A673 (cell line): ENCODE measurements at regions not wholly inside any gene's neighbourhood (a gene's known extent, or its start where the extent isn't known, plus 50 kb on each side); places are given as distances from the start of the nearest gene placed in this dataset.

ENCODE experiments used
- EZH2 ChIP-seq: fragments of 200-600 bp; sonication (generic); IDR thresholded peaks from 2 replicates; pipeline ENCODE4 v1.6.1; 2017; ENCODE audit warnings: borderline replicate concordance, low read depth, mild to moderate bottlenecking, mixed read lengths, antibody characterized with exemption, low read length; ENCODE audit not compliant: poor library complexity, severe bottlenecking
- TF ChIP-seq, protein P1 (sequence below): fragments of 300-800, 200-600 bp; sonication (generic); conservative IDR thresholded peaks from 2 replicates; pipeline ENCODE4 v1.5.1; 2017; ENCODE audit warnings: low read depth, mild to moderate bottlenecking, antibody characterized with exemption, low read length, moderate library complexity, mixed read lengths

DNA sequence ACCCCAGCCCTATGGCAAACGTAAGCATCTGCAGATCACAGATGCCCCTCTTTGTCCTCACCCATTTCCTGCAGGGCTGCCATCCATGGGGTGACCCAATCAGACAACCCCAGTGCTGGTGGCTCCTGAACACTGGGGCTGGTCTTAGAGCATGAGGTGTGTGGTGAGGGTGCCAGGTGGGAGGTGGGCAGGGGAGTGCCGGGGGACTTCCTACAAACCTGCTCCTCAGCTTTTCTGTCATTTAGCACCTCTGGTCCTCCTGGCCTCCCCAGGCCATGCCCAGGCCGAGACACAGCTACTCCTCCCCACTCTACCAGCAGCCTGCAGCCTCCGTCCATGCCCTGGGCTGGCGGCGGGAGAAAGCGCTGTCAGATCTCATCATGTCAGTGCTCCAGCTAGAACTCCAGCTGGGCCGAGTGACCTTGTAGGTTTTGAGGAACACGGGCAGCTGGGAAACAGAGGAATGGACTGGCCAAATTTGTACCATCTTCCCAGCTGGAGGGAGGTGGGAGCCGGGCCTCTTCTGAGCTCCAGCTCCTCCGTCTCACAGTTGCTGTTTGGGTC lies 157.7 kb upstream of the NECTIN1 start:
- TF ChIP-seq, protein P1, sequence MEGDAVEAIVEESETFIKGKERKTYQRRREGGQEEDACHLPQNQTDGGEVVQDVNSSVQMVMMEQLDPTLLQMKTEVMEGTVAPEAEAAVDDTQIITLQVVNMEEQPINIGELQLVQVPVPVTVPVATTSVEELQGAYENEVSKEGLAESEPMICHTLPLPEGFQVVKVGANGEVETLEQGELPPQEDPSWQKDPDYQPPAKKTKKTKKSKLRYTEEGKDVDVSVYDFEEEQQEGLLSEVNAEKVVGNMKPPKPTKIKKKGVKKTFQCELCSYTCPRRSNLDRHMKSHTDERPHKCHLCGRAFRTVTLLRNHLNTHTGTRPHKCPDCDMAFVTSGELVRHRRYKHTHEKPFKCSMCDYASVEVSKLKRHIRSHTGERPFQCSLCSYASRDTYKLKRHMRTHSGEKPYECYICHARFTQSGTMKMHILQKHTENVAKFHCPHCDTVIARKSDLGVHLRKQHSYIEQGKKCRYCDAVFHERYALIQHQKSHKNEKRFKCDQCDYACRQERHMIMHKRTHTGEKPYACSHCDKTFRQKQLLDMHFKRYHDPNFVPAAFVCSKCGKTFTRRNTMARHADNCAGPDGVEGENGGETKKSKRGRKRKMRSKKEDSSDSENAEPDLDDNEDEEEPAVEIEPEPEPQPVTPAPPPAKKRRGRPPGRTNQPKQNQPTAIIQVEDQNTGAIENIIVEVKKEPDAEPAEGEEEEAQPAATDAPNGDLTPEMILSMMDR: no peak
- no peak for TF ChIP-seq EZH2
